ENCODE measurements at regions not wholly inside any gene's neighbourhood (a gene's known extent, or its start where the extent isn't known, plus 50 kb on each side); places are given as distances from the start of the nearest gene placed in this dataset.

- DNase-seq (ENCODE audit: low read depth), result no peak
These were observed 313.2 kb upstream of the MME start for GRCh38 chr3:154766765-154767503.

GRCh38 chr3:154764856-154765640, 315.1 kb upstream of the MME start:
- DNase-seq (ENCODE audit: low read depth), result no peak

DNA sequence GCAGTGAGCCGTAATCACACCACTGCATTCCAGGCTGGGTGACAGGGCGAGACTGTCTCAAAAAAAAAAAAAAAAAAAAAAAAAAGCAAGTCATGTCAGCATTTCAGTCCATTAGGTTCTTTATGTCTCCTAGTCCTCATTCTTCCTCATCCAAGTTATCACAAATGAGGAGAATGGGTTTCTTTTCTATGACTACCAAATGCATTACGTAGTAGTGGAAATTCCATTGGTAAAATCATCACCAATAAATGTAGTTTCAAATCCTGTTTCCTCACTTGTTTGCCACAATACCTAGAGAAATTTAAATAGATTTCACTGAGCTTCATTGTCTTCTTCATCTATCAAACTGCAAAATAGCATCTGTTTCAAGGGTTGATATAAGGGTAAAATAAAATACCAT, 317.6 kb upstream of the MME start:
- DNase-seq (ENCODE audit: low read depth), result no peak

- DNase-seq (ENCODE audit: low read depth), result no peak
These were observed 320.2 kb upstream of the MME start for GRCh38 chr3:154759966-154760365.

- peak; percentile 27 for DNase-seq (ENCODE audit: low read depth)
These were observed 321.8 kb upstream of the MME start for GRCh38 chr3:154758109-154758868.

DNA sequence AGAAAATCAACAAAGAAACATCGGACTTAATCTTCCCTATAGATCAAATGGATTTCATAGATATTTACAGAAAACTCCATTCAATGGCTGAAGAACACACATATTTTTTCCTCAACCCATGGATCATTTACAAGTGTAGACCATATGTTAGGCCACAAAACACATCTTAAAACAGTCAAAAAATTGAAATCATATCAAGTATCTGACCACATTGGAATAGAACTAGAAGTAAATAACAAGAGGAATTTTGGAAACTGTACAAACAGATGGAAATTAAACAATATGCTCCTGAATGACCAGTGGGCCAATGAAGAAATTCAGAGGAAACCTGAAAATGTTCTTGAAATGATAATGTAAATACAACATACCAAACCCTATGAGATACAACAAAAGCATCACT, 323.1 kb upstream of the GPR149 start:
- no peak for DNase-seq (ENCODE audit: low read depth)

DNA sequence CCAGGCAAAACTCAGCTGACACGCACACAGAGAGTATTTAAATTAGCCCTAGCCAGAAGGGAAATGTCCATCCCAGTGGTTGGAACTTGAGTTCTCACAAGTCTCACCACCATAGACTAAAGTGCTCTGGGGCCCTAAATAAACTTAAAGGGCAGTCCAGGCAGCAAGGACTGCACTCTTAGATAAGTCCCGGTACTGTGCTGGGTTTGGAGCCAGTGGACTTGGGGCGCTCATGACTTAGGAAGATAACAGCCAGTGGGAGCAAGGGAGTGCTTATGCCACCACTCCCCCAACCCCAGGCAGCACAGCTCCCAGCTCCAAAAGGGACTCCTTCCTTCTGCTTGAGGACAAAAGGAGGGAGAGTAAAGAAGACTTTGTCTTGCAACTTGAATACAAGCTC, 319.5 kb upstream of the GPR149 start:
- no peak for DNase-seq (ENCODE audit: low read depth)

GRCh38 chr3:154745929-154746328, 315.9 kb upstream of the GPR149 start:
- no peak for DNase-seq (ENCODE audit: low read depth)

GRCh38 chr3:154745122-154745521, 315.1 kb upstream of the GPR149 start:
- DNase-seq (ENCODE audit: low read depth), result no peak

DNA sequence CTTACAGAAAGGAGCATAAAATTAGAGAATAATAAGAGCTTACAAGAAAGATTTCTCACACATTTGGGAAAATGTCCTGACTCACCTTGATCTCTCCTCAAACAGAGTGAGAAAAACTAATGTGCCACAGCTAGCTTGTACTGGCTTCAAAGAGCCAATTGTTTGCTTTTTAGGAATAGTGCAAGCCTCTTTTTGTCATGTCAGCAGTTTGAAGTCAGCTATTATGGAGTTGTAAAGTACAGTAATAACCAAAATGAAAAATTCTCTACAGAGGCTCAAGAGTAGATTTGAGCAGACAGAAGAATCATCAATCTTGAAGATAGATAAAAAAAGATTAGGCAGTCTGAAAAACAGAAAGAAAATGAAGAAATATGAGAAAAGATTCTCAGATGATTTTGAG, 313.4 kb upstream of the GPR149 start:
- DNase-seq (ENCODE audit: low read depth), result no peak

GRCh38 chr3:154734468-154734867, 304.5 kb upstream of the GPR149 start:
- DNase-seq (ENCODE audit: low read depth), result no peak

DNA sequence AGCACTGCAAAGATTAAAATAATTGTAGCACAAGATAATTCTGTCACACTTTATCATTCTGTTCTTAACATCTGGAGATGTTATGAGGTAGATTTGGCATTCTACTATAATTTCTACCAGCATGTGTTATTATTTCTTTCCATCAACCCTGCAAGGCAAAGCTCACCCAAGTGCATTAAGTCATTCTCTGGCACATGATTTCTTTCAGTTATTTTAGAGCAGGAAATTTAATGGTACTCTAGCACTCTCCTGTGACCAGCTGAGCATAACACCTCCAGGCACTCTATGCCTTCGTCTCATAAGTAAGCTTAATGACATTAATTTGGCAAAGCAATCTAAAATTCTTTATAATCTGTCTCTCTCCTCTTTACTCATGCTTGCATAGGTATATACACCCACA, 300.2 kb upstream of the GPR149 start:
- DNase-seq (ENCODE audit: low read depth), result no peak

DNA sequence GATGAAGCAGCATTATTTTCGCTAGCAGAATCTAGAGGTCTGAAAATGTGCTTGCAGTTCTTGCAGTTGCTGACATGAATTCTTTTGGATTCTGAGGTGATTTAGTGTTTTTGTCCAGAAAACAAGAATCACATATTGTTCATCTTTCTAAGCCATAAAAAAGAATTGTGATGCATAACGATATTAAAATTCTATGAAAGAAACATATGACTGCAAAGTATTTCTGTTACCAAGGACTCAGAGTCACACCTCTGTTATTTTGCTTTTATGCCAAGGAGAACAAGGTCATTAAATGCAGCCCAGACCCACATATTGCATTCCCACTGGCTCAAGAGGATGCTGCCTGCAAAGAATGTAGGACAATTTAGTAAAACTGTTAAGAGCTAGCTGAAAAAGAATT, 299.8 kb upstream of the GPR149 start:
- DNase-seq (ENCODE audit: low read depth), result no peak

DNA sequence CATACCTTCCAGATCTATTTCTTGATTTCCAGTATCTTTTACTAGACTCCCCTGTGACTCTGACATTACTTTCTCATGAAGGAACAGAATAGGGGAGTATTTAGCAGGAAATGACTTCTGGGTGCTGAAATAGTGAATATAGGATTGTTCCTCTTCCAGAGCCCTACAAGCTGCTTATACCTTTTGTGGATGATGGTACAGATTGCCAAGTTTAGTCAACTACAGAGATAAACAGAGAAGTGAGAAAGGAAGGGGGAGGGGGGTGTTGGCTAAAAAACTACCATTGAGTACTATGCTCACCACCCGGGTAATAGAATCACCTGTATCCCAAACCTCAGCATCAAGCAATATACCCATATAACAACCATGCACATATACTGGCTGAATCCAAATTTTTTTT, 298.3 kb upstream of the GPR149 start:
- DNase-seq (ENCODE audit: low read depth), result no peak

GRCh38 chr3:154720921-154721320, 290.9 kb upstream of the GPR149 start:
- no peak for DNase-seq (ENCODE audit: low read depth)

- DNase-seq (ENCODE audit: low read depth), result no peak
These were observed 288.1 kb upstream of the GPR149 start for GRCh38 chr3:154718053-154718452.

- DNase-seq (ENCODE audit: low read depth), result no peak
These were observed 286.2 kb upstream of the GPR149 start for GRCh38 chr3:154716170-154716569.

GRCh38 chr3:154708554-154708953, 278.6 kb upstream of the GPR149 start:
- no peak for DNase-seq (ENCODE audit: low read depth)

- no peak for DNase-seq (ENCODE audit: low read depth)
These were observed 271.1 kb upstream of the GPR149 start for GRCh38 chr3:154701055-154701454.

DNA sequence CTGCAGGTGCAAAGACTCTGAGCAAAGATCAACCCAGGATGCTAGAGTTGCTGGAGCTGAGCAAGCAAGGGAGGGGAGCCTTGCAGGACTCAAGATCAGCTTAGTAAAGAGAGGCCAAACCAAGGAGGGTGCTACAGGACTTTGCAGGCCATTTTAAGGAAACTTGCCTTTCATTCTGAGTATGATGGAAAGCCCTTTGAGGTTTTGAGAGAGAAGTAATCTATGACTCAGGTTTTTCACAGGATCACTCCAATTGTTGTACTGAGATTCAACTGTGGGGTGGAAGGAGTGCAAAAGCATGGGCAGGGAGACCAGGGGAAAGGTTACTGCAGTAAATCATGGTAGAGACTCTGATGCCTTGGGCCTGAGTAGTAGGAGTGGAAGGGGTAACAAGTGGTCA, 260.4 kb upstream of the GPR149 start:
- no peak for DNase-seq (ENCODE audit: low read depth)

- DNase-seq (ENCODE audit: low read depth), result no peak
These were observed 254.4 kb upstream of the GPR149 start for GRCh38 chr3:154684440-154684839.

DNA sequence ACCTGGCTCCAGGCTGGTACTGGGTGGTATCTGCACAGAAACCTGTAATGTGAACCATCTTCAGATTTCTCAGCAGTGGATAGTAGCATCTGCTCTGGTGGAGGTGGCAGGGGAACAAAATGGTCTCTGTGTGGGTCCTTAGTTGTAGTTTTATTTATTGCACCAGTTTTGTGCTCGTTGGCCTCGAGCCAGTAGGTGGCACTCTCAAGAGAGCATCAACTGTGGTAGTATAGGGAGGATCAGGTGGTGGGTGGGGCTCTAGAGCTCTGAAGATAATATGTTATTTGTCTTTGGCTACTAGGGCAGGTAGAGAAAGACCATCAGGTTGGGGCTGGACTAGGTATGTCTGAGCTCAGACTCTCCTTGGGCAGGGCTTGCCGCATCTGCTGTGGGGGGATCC, 254.0 kb upstream of the GPR149 start:
- no peak for DNase-seq (ENCODE audit: low read depth)

Data from RPMI7951 (cell line).